ENCODE measurements at regions not wholly inside any gene's neighbourhood (a gene's known extent, or its start where the extent isn't known, plus 50 kb on each side); places are given as distances from the start of the nearest gene placed in this dataset.

DNA sequence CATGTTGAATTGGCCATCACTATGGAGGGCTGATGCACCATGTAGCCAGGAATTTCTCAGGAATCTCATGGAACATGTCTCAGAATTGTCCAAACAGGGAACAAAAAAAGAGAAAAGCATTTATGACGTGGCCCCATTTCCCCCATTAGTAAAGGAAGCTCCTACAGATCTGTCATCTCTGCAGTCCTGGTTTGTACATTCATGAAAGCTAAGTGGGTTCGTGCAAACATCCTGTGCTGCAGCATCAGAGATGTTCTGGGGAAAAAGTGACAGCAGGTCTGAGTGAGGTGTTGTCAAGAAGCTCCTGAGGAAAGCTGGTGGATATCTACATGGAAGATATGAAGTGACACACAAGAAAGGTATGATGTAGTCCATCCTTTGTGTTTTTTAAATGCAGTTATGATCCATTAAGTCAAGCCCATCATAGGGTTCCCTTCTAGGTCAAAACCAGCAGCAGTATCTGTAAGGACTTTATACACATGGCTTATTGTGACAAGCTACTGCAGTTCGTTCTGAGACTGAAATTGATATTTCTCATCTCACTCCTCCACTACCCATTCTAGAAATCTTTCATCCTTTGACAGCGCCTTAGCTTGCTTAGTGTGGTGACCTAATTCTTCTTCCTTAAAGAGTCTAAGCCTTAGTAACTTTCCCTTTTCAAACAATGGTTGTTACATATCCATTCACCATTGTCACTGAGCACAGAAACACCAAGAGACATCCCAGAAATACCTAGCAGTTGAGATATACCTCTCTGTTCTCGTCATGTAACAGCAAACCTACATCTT is 200.0 kb upstream of the TCF21 start:
- ATAC-seq, result no peak
- no peak for DNase-seq
- 72 to 74% methylated on average over 5 of the region's 5 CpGs for WGBS, 2 donors
- H3K9me3 ChIP-seq, result no peaks in the 10 kb centered on the region
- no peaks in the 10 kb centered on the region for H3K27me3 ChIP-seq
- no peak overlapping the region for H3K4me3 ChIP-seq
- H3K4me1 ChIP-seq, result no peaks in the 10 kb centered on the region
- intact Hi-C loops (cut with DNase I), result no loop called here
- H3K36me3 ChIP-seq, result no peaks in the 10 kb centered on the region
- TF ChIP-seq CTCF (IDR thresholded peaks at IDR 0.05), result no peak
- no peak overlapping the region for H3K27ac ChIP-seq

DNA sequence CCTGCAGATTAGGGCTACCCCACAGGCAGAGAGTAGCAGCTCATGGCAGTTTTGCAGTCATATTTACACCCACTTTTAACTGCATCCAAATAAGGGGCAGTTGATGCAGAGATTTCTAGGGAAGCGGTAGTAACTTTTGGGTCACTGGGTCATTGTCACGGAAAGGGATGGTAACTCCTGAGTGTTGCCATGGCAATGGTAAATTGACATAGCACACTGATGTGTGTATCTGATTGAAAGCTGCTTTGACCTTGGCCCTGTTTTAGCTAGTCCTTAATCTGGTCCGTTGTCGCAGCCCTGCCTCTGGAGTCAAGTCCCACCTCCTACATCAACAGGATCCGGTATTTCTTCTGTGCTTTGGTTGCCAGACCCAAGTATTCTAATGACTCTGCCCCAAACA is 199.1 kb upstream of the TCF21 start:
- no peak overlapping the region for H3K4me3 ChIP-seq
- H3K36me3 ChIP-seq, result no peaks in the 10 kb centered on the region
- 71 to 77% methylated on average over 5 of the region's 5 CpGs for WGBS, 2 donors
- H3K4me1 ChIP-seq, result no peaks in the 10 kb centered on the region
- intact Hi-C loops (cut with DNase I), result no loop called here
- H3K27ac ChIP-seq, result no peak overlapping the region
- no peaks in the 10 kb centered on the region for H3K27me3 ChIP-seq
- ATAC-seq (no peak), DNase-seq (no peak)
- TF ChIP-seq CTCF (IDR thresholded peaks at IDR 0.05), result no peak
- H3K9me3 ChIP-seq, result no peaks in the 10 kb centered on the region

GRCh38 chr6:133693565-133693964 is 195.3 kb upstream of the TCF21 start:
- Histone ChIP-seq H3K9me3 (peaks cover 0 to 6% (median 0%) of the 10 kb centered on the region in 11 donors), H3K4me3 (no peak overlapping the region), H3K36me3 (no peaks in the 10 kb centered on the region), H3K27me3 (no peaks in the 10 kb centered on the region), H3K27ac (no peak overlapping the region), H3K4me1 (no peaks in the 10 kb centered on the region)
- intact Hi-C loops (cut with DNase I), result no loop called here
- no peak for TF ChIP-seq CTCF (IDR thresholded peaks at IDR 0.05)
- ATAC-seq, result no peak
- 94 to 97% methylated on average over 1 of the region's 1 CpG for WGBS, 2 donors
- no peak for DNase-seq

GRCh38 chr6:133697185-133697584 is 191.7 kb upstream of the TCF21 start:
- intact Hi-C loops (cut with DNase I), result no loop called here
- H3K36me3 ChIP-seq, result no peaks in the 10 kb centered on the region
- no peak for TF ChIP-seq CTCF (IDR thresholded peaks at IDR 0.05)
- H3K4me1 ChIP-seq, result peaks cover 0 to under 1% (median 0%) of the 10 kb centered on the region in 9 donors
- H3K9me3 ChIP-seq, result peaks cover 0 to 11% (median 0%) of the 10 kb centered on the region in 11 donors
- no peaks in the 10 kb centered on the region for H3K27me3 ChIP-seq
- DNase-seq, result no peak
- no peak for ATAC-seq
- H3K27ac ChIP-seq, result no peak overlapping the region
- H3K4me3 ChIP-seq, result no peak overlapping the region
